Activated T-cell treated with anti-CD3 and anti-CD28 coated beads, Interleukin-2, amount 50 U/mL, for 4 hours (primary cell): ENCODE measurements at regions not wholly inside any gene's neighbourhood (a gene's known extent, or its start where the extent isn't known, plus 50 kb on each side); places are given as distances from the start of the nearest gene placed in this dataset.

ENCODE experiments used
- ATAC-seq, 2 donors: fragments of 200-7000 bp; cut with Tn5 transposase; one replicate each; pipeline ENCODE4 v1.10.0; 2021
- DNase-seq: peaks from one replicate; pipeline ENCODE4 v3.0.0-alpha.2; 2020
- H3K27me3 Mint-ChIP-seq: one replicate; pipeline ENCODE4 v1.8.0; 2021; ENCODE audit warnings: low read depth, mixed read lengths
- H3K36me3 Mint-ChIP-seq: one replicate; pipeline ENCODE4 v1.8.0; 2022; ENCODE audit warnings: mixed read lengths; ENCODE audit not compliant: insufficient read depth
- H3K4me1 Mint-ChIP-seq: one replicate; pipeline ENCODE4 v1.8.0; 2021; ENCODE audit warnings: low read depth, mixed read lengths
- H3K4me3 Mint-ChIP-seq: one replicate; pipeline ENCODE4 v1.8.0; 2021; ENCODE audit warnings: mild to moderate bottlenecking, moderate library complexity, mixed read lengths
- H3K9me3 Mint-ChIP-seq: one replicate; pipeline ENCODE4 v1.8.0; 2021; ENCODE audit warnings: mixed read lengths

DNA sequence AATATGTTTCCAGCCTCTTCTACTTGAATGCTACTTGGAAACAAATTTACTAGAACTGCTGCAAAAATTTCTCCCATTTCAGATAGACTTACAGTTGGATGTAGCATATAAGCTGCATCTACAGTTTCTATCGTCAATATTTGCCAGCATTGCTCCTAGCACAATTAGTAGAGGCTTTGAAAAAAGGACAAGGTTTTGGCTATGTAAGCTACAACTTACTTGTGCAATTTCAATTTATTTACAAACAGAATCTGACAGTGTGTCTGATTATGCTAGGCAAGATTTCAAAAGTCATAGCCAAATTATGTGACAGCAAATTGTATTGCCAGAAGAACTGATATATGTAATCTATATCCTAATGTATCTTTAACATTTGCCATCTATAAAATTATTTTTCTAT, 628.4 kb upstream of the FAM174A start:
- Mint-ChIP-seq H3K4me1 (no peaks in the 10 kb centered on the region), H3K27me3 (no peaks in the 10 kb centered on the region), H3K4me3 (no peak overlapping the region), H3K9me3 (no peaks in the 10 kb centered on the region), H3K36me3 (no peaks in the 10 kb centered on the region)
- DNase-seq (no peak), ATAC-seq (no peak)

GRCh38 chr5:99901972-99902371, 633.2 kb upstream of the FAM174A start:
- Mint-ChIP-seq H3K4me3 (no peak overlapping the region), H3K9me3 (peaks cover 5% of the 10 kb centered on the region), H3K27me3 (no peaks in the 10 kb centered on the region), H3K36me3 (no peaks in the 10 kb centered on the region), H3K4me1 (no peaks in the 10 kb centered on the region)
- DNase-seq (no peak), ATAC-seq (no peak)

DNA sequence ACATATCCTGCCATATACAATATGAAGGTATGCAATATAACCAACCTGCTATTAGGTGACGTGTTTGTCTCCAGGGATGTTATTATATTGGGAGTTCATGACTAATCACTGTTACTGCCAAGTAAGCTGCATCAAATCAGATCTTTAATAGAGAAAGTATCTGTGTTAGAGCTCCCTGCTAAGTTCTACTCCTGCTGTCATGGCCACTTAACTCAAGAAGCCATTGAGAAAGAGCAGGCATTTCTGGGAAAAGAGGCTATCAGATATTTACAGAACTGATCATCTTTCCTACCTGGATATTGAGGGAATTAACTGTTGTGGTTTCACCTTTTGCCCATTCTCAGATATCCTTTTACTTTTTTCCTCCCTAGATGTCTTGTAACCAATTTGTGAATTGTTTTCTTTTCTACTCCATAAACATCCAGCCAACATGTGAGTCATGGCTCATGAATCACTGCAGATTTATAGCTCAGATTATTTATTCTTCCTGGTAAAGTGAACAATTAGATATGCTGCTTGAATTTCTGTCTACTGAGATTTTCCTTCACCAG, 634.8 kb upstream of the FAM174A start:
- H3K36me3 Mint-ChIP-seq = no peaks in the 10 kb centered on the region
- peaks cover 5% of the 10 kb centered on the region for H3K9me3 Mint-ChIP-seq
- ATAC-seq (no peak), DNase-seq (no peak)
- no peaks in the 10 kb centered on the region for H3K4me1 Mint-ChIP-seq
- no peaks in the 10 kb centered on the region for H3K27me3 Mint-ChIP-seq
- no peak overlapping the region for H3K4me3 Mint-ChIP-seq

- H3K4me1 Mint-ChIP-seq = no peaks in the 10 kb centered on the region
- H3K4me3 Mint-ChIP-seq = no peak overlapping the region
- DNase-seq = no peak
- no peaks in the 10 kb centered on the region for H3K27me3 Mint-ChIP-seq
- H3K9me3 Mint-ChIP-seq = peaks cover 3% of the 10 kb centered on the region
- no peaks in the 10 kb centered on the region for H3K36me3 Mint-ChIP-seq
- ATAC-seq = no peak
Measured at GRCh38 chr5:99879791-99880511, 655.2 kb upstream of the FAM174A start.

- H3K9me3 Mint-ChIP-seq = peaks cover 3% of the 10 kb centered on the region
- no peak overlapping the region for H3K4me3 Mint-ChIP-seq
- no peak for ATAC-seq
- H3K36me3 Mint-ChIP-seq = no peaks in the 10 kb centered on the region
- DNase-seq = no peak
- H3K27me3 Mint-ChIP-seq = no peaks in the 10 kb centered on the region
- H3K4me1 Mint-ChIP-seq = no peaks in the 10 kb centered on the region
Measured at GRCh38 chr5:99878830-99879229, 656.3 kb upstream of the FAM174A start.

DNA sequence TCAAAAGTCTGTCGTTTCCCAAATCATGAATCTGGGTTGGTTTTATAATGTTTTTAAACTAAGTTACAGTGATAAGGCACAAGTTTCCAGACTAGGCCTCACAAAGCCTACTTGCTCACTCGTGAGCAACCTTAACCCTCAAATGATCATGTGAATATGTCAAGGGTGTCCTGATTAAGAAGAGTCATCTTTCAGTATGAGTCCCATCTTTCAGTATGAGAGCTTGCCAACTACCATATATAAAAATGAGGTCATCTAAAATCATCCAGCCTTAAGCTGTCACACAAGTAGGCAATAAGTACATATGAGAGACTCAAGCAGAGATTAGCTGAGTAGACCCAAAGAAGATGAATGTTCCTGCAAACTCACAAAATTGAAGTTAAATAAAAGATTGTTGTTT, 668.4 kb upstream of the FAM174A start:
- no peak overlapping the region for H3K4me3 Mint-ChIP-seq
- no peaks in the 10 kb centered on the region for H3K36me3 Mint-ChIP-seq
- H3K9me3 Mint-ChIP-seq = peaks cover 12% of the 10 kb centered on the region
- ATAC-seq = peak in 1 of 2 donors; percentile 34
- no peaks in the 10 kb centered on the region for H3K27me3 Mint-ChIP-seq
- no peak for DNase-seq
- no peaks in the 10 kb centered on the region for H3K4me1 Mint-ChIP-seq

DNA sequence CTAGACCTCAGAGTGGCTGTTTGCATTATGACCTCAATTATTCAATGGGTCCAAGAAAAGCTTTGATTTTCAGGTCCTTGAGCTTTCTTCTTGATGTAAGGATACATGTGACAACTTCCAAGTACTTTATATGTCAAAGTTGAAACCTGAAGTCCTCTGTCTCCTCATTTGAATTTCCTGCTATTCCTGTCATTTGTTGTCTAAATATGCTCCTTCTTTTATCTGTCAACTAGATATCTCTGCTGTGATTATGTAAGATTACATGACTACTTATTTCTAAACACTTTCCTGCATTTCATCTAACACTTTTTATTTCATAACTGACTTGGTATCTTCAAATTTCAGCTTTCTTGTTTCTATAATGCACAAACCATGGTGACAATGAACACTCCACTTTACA, 670.0 kb upstream of the FAM174A start:
- no peaks in the 10 kb centered on the region for H3K4me1 Mint-ChIP-seq

GRCh38 chr5:99835791-99836190, 699.4 kb upstream of the FAM174A start:
- no peaks in the 10 kb centered on the region for H3K27me3 Mint-ChIP-seq
- no peak for ATAC-seq
- H3K4me1 Mint-ChIP-seq = no peaks in the 10 kb centered on the region
- H3K9me3 Mint-ChIP-seq = no peaks in the 10 kb centered on the region
- H3K36me3 Mint-ChIP-seq = no peaks in the 10 kb centered on the region
- DNase-seq = no peak
- no peak overlapping the region for H3K4me3 Mint-ChIP-seq

More for the DNA sequence above, 670.0 kb upstream of the FAM174A start:
- H3K4me3 Mint-ChIP-seq = no peak overlapping the region
- no peaks in the 10 kb centered on the region for H3K36me3 Mint-ChIP-seq
- no peak for ATAC-seq
- no peaks in the 10 kb centered on the region for H3K27me3 Mint-ChIP-seq
- H3K9me3 Mint-ChIP-seq = peaks cover 12% of the 10 kb centered on the region
- no peak for DNase-seq

DNA sequence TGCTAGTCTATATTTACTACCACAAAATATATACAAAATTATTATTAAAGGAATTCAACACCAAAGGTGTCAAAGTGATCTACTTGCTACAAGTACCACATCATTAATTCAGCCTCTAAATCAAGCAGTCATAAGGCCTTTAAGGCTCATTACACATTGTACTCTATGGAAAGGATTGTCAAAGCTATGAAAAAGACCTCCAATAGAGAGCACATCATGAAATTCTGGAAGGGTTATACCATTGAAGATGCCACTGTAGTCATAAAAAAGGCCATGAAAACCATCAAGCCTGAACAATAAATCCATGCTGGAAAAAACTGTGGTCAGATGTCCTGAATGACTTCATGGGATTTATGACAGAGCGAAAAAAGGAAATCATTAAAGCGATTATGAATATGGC, 708.0 kb upstream of the FAM174A start:
- Mint-ChIP-seq H3K27me3 (no peaks in the 10 kb centered on the region), H3K4me1 (no peaks in the 10 kb centered on the region), H3K4me3 (no peak overlapping the region), H3K9me3 (no peaks in the 10 kb centered on the region), H3K36me3 (no peaks in the 10 kb centered on the region)
- ATAC-seq = no peak
- DNase-seq = no peak

DNA sequence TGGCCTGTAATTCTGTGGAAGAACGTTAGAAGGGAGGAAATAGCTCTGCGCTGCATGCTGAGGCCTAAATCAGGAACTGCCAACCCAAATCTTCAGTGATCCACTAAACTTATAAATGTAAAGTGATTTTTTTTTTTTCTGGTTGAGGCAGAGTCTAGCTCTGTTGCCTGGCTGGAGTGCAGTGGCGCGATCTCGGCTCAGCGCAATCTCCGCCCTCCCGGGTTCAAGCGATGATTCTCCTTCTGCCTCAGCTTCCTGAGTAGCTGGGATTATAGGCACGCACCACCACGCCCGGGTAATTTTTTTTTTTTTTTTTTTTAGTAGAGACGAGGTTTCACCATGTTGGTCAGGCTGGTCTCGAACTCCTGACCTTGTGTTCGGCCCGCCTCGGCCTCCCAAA, 717.4 kb upstream of the FAM174A start:
- Mint-ChIP-seq H3K9me3 (no peaks in the 10 kb centered on the region), H3K36me3 (no peaks in the 10 kb centered on the region), H3K4me3 (no peak overlapping the region), H3K27me3 (no peaks in the 10 kb centered on the region), H3K4me1 (no peaks in the 10 kb centered on the region)
- no peak for ATAC-seq
- DNase-seq = no peak

- DNase-seq = no peak
- H3K4me3 Mint-ChIP-seq = no peak overlapping the region
- no peaks in the 10 kb centered on the region for H3K27me3 Mint-ChIP-seq
Measured at GRCh38 chr5:99814321-99815063, 720.7 kb upstream of the FAM174A start.

DNA sequence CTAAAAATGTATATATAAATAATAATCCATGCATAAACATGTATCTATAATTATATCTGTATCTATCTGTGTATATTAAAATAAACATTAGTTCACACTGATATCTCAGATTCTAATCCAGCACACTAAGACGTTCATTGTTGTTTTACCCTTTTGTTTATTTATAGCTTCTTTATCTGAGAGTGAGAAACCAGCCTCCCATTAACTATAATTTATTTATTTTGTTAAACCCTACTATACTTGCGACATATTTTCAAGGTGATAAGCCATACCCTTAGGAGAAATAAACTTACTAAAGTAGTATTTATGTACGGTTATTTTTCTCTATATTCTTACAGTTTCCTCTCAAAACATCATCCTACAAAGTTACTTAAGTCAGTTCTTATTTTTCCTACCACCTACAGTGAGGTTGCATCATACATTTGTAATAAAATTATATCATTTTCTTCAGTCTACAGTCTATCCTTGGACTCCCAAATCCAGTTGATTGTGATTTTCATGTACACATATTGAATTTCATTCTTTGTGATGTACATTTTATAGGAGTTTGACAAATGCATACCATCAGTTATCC, 726.4 kb upstream of the FAM174A start:
- ATAC-seq = no peak
- no peaks in the 10 kb centered on the region for H3K27me3 Mint-ChIP-seq
- H3K4me3 Mint-ChIP-seq = no peak overlapping the region
- peaks cover 4% of the 10 kb centered on the region for H3K9me3 Mint-ChIP-seq
- no peaks in the 10 kb centered on the region for H3K36me3 Mint-ChIP-seq
- H3K4me1 Mint-ChIP-seq = no peaks in the 10 kb centered on the region
- no peak for DNase-seq

More at GRCh38 chr5:99814321-99815063, 720.7 kb upstream of the FAM174A start:
- Mint-ChIP-seq H3K9me3 (no peaks in the 10 kb centered on the region), H3K36me3 (no peaks in the 10 kb centered on the region), H3K4me1 (no peaks in the 10 kb centered on the region)
- no peak for ATAC-seq

DNA sequence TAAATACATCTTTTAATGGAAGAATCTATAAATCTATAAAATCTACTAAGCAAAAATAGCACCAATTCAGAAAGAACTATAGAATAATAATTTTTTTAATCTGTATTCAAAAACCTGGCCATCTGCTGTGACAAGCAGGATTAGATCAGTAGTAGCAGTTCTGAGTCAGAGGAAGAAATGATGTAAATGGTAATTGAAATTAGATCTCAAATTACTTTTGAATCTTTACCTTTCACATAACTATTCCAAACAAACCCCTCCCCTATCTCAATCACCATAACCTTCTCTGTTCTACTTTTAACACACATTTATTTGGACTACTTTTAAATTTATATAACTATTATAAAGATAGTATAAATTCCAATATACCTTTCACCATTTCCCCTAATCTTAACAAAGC, 727.8 kb upstream of the FAM174A start:
- H3K27me3 Mint-ChIP-seq = no peaks in the 10 kb centered on the region
- H3K4me3 Mint-ChIP-seq = no peak overlapping the region
- no peaks in the 10 kb centered on the region for H3K4me1 Mint-ChIP-seq
- H3K36me3 Mint-ChIP-seq = no peaks in the 10 kb centered on the region
- H3K9me3 Mint-ChIP-seq = peaks cover 4% of the 10 kb centered on the region
- DNase-seq = no peak
- no peak for ATAC-seq

DNA sequence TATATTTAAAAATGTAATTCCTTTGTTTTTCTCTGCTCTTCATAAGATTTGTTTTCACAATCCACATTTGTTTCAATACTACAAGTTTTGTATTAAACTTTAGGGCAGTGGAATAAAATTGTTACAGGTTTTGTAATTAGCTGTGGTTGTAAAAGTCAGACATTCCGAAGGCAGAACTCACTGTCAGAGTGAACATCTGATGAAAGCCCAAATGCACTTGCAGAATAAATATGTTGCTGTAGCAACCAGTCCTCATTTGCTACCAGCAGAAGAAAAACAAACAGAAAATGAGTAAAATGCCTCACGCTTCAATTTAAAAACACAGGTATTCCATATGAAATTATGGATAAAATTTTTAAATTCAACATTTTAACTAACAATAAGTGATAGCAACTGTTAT, 740.1 kb upstream of the FAM174A start:
- no peaks in the 10 kb centered on the region for H3K27me3 Mint-ChIP-seq
- no peak for ATAC-seq
- H3K4me1 Mint-ChIP-seq = no peaks in the 10 kb centered on the region

GRCh38 chr5:99788482-99788881, 746.7 kb upstream of the FAM174A start:
- H3K27me3 Mint-ChIP-seq = no peaks in the 10 kb centered on the region
- DNase-seq = no peak
- peaks cover 3% of the 10 kb centered on the region for H3K9me3 Mint-ChIP-seq
- no peak for ATAC-seq
- no peaks in the 10 kb centered on the region for H3K36me3 Mint-ChIP-seq
- H3K4me1 Mint-ChIP-seq = no peaks in the 10 kb centered on the region
- H3K4me3 Mint-ChIP-seq = no peak overlapping the region

More for the DNA sequence above, 740.1 kb upstream of the FAM174A start:
- DNase-seq = no peak
- Mint-ChIP-seq H3K9me3 (peaks cover 7% of the 10 kb centered on the region), H3K4me3 (no peak overlapping the region), H3K36me3 (no peaks in the 10 kb centered on the region)
